GM13976 (cell line): ENCODE measurements at regions not wholly inside any gene's neighbourhood (a gene's known extent, or its start where the extent isn't known, plus 50 kb on each side); places are given as distances from the start of the nearest gene placed in this dataset.

Experiments used
- DNase-seq: peaks from one replicate; pipeline ENCODE4 v3.0.0; 2012; ENCODE audit warnings: low spot score
- CTCF ChIP-seq: IDR thresholded peaks from 2 replicates; pipeline ENCODE4 v1.5.1; 2012; ENCODE audit warnings: borderline replicate concordance, mild to moderate bottlenecking; ENCODE audit not compliant: insufficient read depth; ENCODE audit errors: extremely low read depth, missing control alignments, control extremely low read depth
- in situ Hi-C: fragments of 300-500 bp; cut with MboI; formaldehyde crosslinking; loops from one replicate; pipeline ENCODE4 v1.12.0; 2022; ENCODE audit warnings: low sequenced_read_pairs, mixed read lengths, inconsistent platforms; ENCODE audit not compliant: unreplicated experiment

- no peak for TF ChIP-seq CTCF
- no peak for DNase-seq
- in situ Hi-C loops: no loop called here
Measured at GRCh38 chr18:78396756-78397155, 582.9 kb upstream of the SALL3 start.

- in situ Hi-C loops: no loop called here
- no peak for TF ChIP-seq CTCF
Measured at GRCh38 chr18:78399992-78400503, 579.6 kb upstream of the SALL3 start.

GRCh38 chr18:78402440-78402839, 577.2 kb upstream of the SALL3 start:
- in situ Hi-C loops: no loop called here
- TF ChIP-seq CTCF: no peak
- no peak for DNase-seq

More at GRCh38 chr18:78399992-78400503, 579.6 kb upstream of the SALL3 start:
- no peak for DNase-seq

GRCh38 chr18:78402966-78403365, 576.7 kb upstream of the SALL3 start:
- TF ChIP-seq CTCF: no peak
- in situ Hi-C loops: no loop called here
- DNase-seq: no peak

GRCh38 chr18:78403371-78403770, 576.2 kb upstream of the SALL3 start:
- no peak for TF ChIP-seq CTCF
- in situ Hi-C loops: no loop called here
- no peak for DNase-seq

- DNase-seq: no peak
- TF ChIP-seq CTCF: no peak
- in situ Hi-C loops: no loop called here
Measured at GRCh38 chr18:78405763-78406162, 573.9 kb upstream of the SALL3 start.
